Activated naive CD8-positive, alpha-beta T cell treated with anti-CD3 and anti-CD28 coated beads, Interleukin-2, amount 10 ng/mL, durations not matched to agents 7 days and 5 days (primary cell): ENCODE measurements at regions not wholly inside any gene's neighbourhood (a gene's known extent, or its start where the extent isn't known, plus 50 kb on each side); places are given as distances from the start of the nearest gene placed in this dataset.

ENCODE experiments used
- ATAC-seq: fragments of 150-1000 bp; cut with Tn5 transposase; one replicate; pipeline ENCODE4 v1.10.0; 2021; ENCODE audit warnings: low read depth, moderate library complexity
- POLR2A ChIA-PET: fragments of 350-600 bp; sonication (Branson Sonifier 250); formaldehyde crosslinking; loops from one replicate; lab custom pipeline; 2021; ENCODE audit warnings: antibody characterized with exemption; lab: Charles Lee
- DNase-seq: peaks from one replicate; pipeline ENCODE4 v3.0.0; 2021
- H3K27ac Mint-ChIP-seq: one replicate; pipeline ENCODE4 v1.8.0; 2022; ENCODE audit warnings: mild to moderate bottlenecking, mixed read lengths
- H3K27me3 Mint-ChIP-seq: one replicate; pipeline ENCODE4 v1.8.0; 2022; ENCODE audit warnings: mild to moderate bottlenecking, moderate library complexity, mixed read lengths
- H3K36me3 Mint-ChIP-seq: one replicate; pipeline ENCODE4 v1.8.0; 2021; ENCODE audit warnings: mild to moderate bottlenecking, mixed read lengths
- H3K4me1 Mint-ChIP-seq: one replicate; pipeline ENCODE4 v1.8.0; 2021; ENCODE audit warnings: mixed read lengths
- H3K4me3 Mint-ChIP-seq: one replicate; pipeline ENCODE4 v1.8.0; 2022; ENCODE audit warnings: mild to moderate bottlenecking, moderate library complexity, mixed read lengths
- H3K9me3 Mint-ChIP-seq: one replicate; pipeline ENCODE4 v1.8.0; 2021; ENCODE audit warnings: mixed read lengths

DNA sequence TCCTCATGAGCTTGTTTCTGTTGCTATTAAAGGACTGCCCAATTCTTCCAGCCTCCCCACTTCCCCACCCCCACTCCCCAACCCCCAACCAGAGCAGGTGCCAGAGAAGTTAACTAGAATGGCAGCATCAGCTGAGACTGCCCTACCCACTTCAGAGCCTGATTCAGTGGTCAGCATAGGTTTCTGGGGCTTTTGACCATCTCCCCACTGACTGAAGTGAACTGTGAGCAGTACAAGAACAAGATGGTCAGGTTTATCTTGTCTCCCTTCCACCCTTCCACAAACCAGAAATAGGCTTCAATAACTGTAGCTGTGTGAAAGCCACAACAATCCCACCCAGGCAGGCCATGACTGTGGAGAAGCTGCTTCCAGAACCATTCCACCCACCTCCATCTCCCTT is 289.4 kb upstream of the SLC24A2 start:
- DNase-seq: no peak
- Mint-ChIP-seq H3K27ac (no peak overlapping the region), H3K9me3 (peaks cover 9% of the 10 kb centered on the region), H3K27me3 (no peaks in the 10 kb centered on the region), H3K4me3 (no peak overlapping the region), H3K36me3 (peaks cover 5% of the 10 kb centered on the region), H3K4me1 (peaks cover 5% of the 10 kb centered on the region)
- POLR2A ChIA-PET: interaction anchor here (0.8 kb wide), 1 partner anchor 9 kb away, joined by 5 read pairs; no protein-coding TSS in a partner anchor
- no peak for ATAC-seq

DNA sequence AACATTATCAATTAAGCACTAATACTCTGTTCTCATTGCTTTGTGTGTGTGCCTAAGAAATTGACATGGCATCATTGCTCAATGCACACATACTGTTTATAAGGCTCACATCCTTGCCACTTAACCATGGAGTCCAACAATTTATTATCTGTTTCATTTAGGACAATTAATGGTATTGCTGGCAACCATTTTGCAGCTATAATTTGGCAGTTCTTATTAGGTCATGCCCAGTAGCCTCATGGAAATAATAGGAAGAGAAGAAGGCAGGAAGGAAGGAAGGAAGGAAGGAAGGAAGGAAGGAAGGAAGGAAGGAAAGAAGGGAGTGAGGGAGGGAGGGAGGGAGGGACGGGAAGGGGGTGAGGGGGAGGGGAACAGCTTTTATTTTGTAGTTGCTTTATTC is 285.5 kb upstream of the SLC24A2 start:
- Mint-ChIP-seq H3K4me3 (no peak overlapping the region), H3K27ac (no peak overlapping the region)

DNA sequence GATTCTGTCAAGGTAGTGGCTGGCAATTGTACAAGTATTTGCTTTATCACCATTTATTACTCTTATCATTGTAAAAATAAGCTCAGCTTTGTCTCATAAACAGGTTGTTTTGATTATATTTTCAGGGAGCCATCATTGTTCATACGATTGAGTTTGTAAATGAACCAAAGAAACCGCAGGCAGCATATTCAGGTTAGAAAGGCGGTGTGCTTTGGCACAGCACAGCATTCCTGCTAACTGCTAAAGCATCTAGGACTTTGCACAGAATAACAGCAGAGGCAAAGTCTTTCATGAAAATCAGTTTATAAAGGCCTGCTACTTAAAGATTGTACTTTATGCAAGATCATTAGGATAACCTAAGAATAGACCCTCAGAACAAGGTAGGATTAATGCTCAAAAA is 281.5 kb upstream of the SLC24A2 start:
- no peak for ATAC-seq
- POLR2A ChIA-PET: no interaction called here
- Mint-ChIP-seq H3K4me3 (no peak overlapping the region), H3K27me3 (no peaks in the 10 kb centered on the region), H3K36me3 (peaks cover 16% of the 10 kb centered on the region), H3K9me3 (peaks cover 12% of the 10 kb centered on the region), H3K27ac (no peak overlapping the region), H3K4me1 (peaks cover 13% of the 10 kb centered on the region)
- no peak for DNase-seq

More for the DNA sequence above, 285.5 kb upstream of the SLC24A2 start:
- Mint-ChIP-seq H3K27me3 (no peaks in the 10 kb centered on the region), H3K4me1 (peaks cover 1% of the 10 kb centered on the region), H3K36me3 (peaks cover 10% of the 10 kb centered on the region), H3K9me3 (peaks cover 10% of the 10 kb centered on the region)
- no peak for DNase-seq
- ATAC-seq: no peak
- POLR2A ChIA-PET: no interaction called here

DNA sequence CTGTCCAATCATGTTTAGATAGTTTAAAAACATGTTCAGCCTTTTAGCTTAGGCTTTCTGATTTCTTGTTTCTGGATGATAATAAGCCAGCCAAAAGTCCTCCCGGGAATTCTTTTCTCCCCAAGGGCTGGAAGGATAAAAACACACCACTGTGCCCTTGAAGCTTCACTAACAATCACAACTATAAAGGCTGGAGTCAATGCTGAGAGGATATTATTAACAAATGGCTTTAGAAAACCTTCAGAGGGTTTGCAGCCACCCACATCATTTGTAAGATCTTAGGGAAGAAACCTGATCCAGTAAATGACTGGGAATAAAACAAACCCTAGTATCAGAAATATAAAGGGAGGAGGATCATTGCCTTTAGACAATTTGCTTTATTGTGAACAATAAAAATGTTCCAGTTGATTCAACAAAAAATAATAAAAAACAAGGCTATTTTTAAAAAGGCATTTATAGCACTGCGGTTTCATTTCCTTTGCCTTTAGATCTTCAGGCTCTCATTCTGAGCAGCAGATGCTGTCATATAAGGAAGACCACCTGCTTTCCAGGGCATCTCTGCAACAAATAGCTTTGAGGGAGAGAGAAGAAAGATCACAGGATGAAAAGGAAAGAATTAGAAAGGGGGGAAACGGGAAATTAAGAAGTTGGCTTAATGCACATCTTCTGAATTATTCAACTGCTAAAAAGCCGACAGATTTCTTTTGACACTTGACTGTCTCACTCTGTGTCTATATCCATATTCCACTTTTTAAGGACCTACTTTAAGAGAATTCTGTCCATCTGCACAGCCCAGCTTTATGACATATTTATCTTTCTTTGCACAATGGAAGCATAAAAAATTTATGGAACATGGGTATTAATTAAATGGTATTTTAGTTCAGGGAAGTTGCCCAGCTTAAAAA is 277.2 kb upstream of the SLC24A2 start:
- POLR2A ChIA-PET: interaction anchor here (1.0 kb wide), 1 partner anchor 557 kb away, joined by 3 read pairs; the partner anchor contains the start of gene MLLT3
- Mint-ChIP-seq H3K4me3 (peak overlapping the region; percentile 47), H3K4me1 (peaks cover 20% of the 10 kb centered on the region), H3K36me3 (peaks cover 10% of the 10 kb centered on the region), H3K27me3 (no peaks in the 10 kb centered on the region), H3K9me3 (peaks cover 8% of the 10 kb centered on the region), H3K27ac (peak overlapping the region; percentile 17)
- no peak for DNase-seq
- ATAC-seq: no peak

DNA sequence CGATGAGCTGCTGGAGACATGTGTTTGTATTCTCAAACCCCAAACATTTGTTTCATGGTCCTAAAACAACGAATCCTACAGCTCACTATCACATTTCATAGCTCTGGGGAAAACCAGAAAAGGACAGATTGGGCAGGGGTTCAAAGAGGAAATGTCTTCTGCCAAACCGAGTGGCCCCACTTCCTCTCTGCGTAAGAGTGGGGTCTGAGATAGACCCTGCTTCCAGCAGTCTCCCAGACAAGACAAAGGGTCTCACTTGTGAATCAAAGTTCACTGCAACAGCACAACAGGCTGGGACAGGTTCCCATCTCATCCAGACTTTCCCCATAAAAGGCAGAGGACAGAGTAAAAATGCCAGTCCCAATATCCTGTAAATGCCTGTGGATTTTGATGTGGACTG is 276.2 kb upstream of the SLC24A2 start:
- H3K36me3 Mint-ChIP-seq: peaks cover 13% of the 10 kb centered on the region
- H3K27ac Mint-ChIP-seq: peak overlapping the region; percentile 23
- H3K4me1 Mint-ChIP-seq: peaks cover 20% of the 10 kb centered on the region
- POLR2A ChIA-PET: no interaction called here
- H3K9me3 Mint-ChIP-seq: peaks cover 9% of the 10 kb centered on the region
- DNase-seq (no peak), ATAC-seq (no peak)
- no peak overlapping the region for H3K4me3 Mint-ChIP-seq
- H3K27me3 Mint-ChIP-seq: peaks cover under 1% of the 10 kb centered on the region

DNA sequence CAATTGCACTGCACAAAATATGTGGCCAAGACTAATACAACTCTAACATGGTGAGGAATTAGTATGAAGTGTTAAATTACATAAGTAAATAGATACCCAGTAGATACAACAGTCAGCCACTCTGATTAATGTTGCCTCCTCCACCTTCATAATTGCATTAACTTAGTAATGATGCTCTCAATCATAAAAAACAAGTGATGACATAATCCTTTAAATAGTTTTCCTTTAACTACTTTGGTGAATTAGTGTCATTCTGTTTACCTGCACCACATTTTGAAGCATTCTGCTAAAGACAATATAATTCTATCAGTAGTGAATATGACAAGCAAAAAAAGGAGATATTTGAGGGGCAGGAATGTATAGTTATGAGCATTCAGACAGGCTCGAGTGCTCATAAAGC is 265.9 kb upstream of the SLC24A2 start:
- no peak for DNase-seq
- Mint-ChIP-seq H3K27me3 (peaks cover 4% of the 10 kb centered on the region), H3K27ac (no peak overlapping the region), H3K9me3 (peaks cover 6% of the 10 kb centered on the region), H3K4me1 (peaks cover 3% of the 10 kb centered on the region), H3K4me3 (no peak overlapping the region), H3K36me3 (peaks cover 19% of the 10 kb centered on the region)
- POLR2A ChIA-PET: no interaction called here
- ATAC-seq: no peak

DNA sequence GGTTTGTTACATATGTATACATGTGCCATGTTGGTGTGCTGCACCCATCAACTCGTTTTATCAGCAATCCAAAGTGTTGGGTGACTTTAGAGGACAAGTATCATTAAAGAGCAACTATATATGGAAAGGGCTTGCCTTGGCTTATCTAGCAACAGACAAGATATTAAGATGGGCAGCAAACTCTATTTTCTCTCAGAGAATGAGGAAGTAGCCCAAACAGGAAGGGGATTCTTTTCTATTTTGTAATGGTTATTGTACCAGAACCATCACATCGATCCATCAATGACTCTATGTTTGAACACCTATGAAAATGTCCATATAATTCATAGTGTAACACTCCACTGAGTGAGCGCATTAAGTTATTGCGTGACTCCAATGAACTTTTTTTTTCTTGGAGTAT is 260.1 kb upstream of the SLC24A2 start:
- POLR2A ChIA-PET: no interaction called here
- peaks cover 27% of the 10 kb centered on the region for H3K4me1 Mint-ChIP-seq

DNA sequence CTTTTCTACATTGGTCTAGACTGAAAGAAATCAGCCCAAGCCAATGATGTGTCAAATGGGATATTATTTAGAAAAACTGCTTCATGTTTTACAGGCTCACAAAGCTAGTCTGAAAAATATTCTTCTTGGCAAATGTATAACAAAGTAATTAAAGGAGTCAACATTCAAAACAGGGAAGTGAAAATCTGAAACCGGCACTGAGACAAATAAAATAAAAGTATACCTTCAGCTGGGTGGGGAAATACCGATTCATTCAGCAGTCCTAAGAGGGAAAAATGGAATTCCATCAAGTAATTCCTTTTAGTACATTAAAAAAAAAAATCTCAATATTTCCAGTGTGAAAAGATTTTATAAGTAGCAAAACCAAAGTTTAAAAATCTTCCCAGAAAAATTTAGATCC is 259.6 kb upstream of the SLC24A2 start:
- DNase-seq: no peak
- Mint-ChIP-seq H3K4me3 (no peak overlapping the region), H3K36me3 (peaks cover 25% of the 10 kb centered on the region), H3K27me3 (no peaks in the 10 kb centered on the region), H3K9me3 (peaks cover 10% of the 10 kb centered on the region), H3K4me1 (peaks cover 32% of the 10 kb centered on the region), H3K27ac (no peak overlapping the region)
- POLR2A ChIA-PET: no interaction called here
- ATAC-seq: no peak

More for the DNA sequence above, 260.1 kb upstream of the SLC24A2 start:
- Mint-ChIP-seq H3K27ac (no peak overlapping the region), H3K9me3 (peaks cover 10% of the 10 kb centered on the region), H3K27me3 (no peaks in the 10 kb centered on the region), H3K36me3 (peaks cover 25% of the 10 kb centered on the region), H3K4me3 (no peak overlapping the region)
- no peak for ATAC-seq
- DNase-seq: no peak

DNA sequence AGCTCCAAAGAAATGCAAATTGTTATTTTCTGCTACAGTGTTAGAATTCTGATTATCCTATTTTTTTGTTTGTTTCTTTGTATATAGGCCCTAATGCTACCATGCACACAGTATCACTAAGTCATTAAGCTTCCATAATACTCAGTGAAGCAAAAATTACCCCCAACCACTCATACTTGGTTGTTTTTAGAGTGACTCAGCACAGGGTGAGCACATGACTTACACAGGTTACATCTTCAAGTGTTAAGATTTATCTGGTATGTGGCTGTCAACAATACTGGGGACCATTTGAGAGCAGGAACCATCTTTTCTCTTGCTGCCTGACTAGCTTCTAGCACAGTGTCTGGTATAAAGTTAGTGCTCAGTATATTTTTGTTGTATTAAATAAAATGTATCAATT is 255.8 kb upstream of the SLC24A2 start:
- peaks cover 4% of the 10 kb centered on the region for H3K9me3 Mint-ChIP-seq
- ATAC-seq (no peak), DNase-seq (no peak)
- H3K4me3 Mint-ChIP-seq: no peak overlapping the region
- POLR2A ChIA-PET: interaction anchor here (0.7 kb wide), 1 partner anchor 44 kb away, joined by 3 read pairs; no protein-coding TSS in a partner anchor
- no peaks in the 10 kb centered on the region for H3K27me3 Mint-ChIP-seq
- peaks cover 49% of the 10 kb centered on the region for H3K4me1 Mint-ChIP-seq
- peaks cover 10% of the 10 kb centered on the region for H3K36me3 Mint-ChIP-seq
- peak overlapping the region; percentile 57 for H3K27ac Mint-ChIP-seq

DNA sequence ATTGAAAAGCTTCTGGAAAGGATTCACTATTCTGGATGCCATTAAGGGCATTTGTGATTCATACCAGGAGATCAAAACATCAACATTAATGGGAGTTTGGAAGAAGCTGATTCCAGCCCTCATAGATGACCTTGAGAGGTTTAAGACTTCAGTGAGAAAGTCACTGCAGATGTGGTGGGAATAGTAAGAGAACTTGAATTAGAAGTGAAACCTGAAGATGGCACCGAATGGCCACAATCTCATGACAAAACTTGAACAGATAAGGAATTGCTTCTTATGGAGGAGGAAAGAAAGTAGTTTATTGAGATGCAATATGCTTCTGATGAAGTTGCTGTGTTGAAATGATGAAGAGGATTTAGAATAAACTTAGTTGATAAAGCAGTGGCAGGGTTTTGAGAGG is 254.6 kb upstream of the SLC24A2 start:
- Mint-ChIP-seq H3K9me3 (peaks cover 4% of the 10 kb centered on the region), H3K4me1 (peaks cover 49% of the 10 kb centered on the region), H3K27me3 (no peaks in the 10 kb centered on the region), H3K27ac (peak overlapping the region; percentile 90), H3K36me3 (peaks cover 9% of the 10 kb centered on the region), H3K4me3 (peak overlapping the region; percentile 79)
- DNase-seq (no peak), ATAC-seq (peak; percentile 37)
- POLR2A ChIA-PET: interaction anchor here (0.7 to 1.0 kb wide), 3 partner anchors 44 to 579 kb away, joined by 3 to 5 read pairs (median 4); partner anchors contain the start of gene MLLT3

DNA sequence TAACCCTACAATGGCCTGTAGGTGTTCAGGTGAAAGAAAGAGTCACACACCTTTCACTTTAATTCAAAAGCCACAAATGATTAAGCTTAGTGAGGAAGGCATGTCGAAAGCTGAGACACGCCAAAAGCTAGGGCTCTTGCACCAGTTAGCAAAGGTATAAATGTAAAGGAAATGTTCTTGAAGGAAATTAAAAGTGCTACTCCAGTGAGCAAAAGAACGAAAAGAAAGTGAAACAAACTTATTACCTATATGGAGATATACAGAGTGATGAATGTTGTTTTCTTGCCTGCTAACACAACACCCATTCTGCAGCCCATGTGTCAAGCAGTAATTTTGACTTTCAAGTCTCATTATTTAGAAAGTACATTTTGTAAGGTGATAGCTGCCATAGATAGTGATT is 254.2 kb upstream of the SLC24A2 start:
- POLR2A ChIA-PET: interaction anchor here (0.7 to 1.0 kb wide), 3 partner anchors 43 to 580 kb away, joined by 3 to 5 read pairs (median 4); partner anchors contain the start of gene MLLT3
- DNase-seq (no peak), ATAC-seq (peak; percentile 84)
- H3K36me3 Mint-ChIP-seq: peaks cover 6% of the 10 kb centered on the region
- peaks cover 3% of the 10 kb centered on the region for H3K9me3 Mint-ChIP-seq
- peaks cover 47% of the 10 kb centered on the region for H3K4me1 Mint-ChIP-seq
- peak overlapping the region; percentile 79 for H3K4me3 Mint-ChIP-seq
- no peaks in the 10 kb centered on the region for H3K27me3 Mint-ChIP-seq
- peak overlapping the region; percentile 90 for H3K27ac Mint-ChIP-seq

DNA sequence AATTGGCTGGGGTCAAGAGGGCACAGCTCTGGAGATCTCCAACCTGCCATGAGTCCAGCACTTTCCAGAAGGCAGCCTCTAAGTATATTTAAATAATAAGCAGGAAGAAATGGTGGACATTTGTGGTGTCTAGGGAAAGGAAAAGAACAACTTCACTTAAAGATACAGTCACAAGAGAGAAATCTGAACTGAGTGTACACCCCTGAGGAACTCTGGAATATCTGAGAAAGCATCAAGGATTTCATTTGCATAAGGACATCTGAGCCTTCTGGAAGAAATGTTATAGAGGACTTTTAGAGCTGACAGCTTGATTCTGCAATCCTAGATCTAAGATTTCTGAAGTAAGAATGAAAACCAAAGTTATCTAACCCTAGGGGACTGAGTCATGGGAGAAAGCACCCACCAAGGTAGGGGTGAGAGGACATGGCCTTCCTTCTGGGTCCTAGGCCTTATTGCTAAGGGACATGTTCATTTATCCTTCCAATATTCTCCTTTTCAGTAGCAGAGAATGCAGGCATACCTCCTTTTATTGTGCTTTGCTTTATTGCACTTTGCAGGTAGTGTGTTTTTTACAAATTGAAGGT is 253.4 kb upstream of the SLC24A2 start:
- Mint-ChIP-seq H3K27ac (peak overlapping the region; percentile 90), H3K4me1 (peaks cover 47% of the 10 kb centered on the region), H3K4me3 (peak overlapping the region; percentile 79), H3K9me3 (no peaks in the 10 kb centered on the region), H3K27me3 (no peaks in the 10 kb centered on the region), H3K36me3 (peaks cover 2% of the 10 kb centered on the region)
- ATAC-seq: no peak
- no peak for DNase-seq
- POLR2A ChIA-PET: interaction anchor here (0.8 to 1.0 kb wide), 2 partner anchors 42 to 642 kb away, joined by 3 to 5 read pairs; partner anchors contain the start of gene FOCAD

DNA sequence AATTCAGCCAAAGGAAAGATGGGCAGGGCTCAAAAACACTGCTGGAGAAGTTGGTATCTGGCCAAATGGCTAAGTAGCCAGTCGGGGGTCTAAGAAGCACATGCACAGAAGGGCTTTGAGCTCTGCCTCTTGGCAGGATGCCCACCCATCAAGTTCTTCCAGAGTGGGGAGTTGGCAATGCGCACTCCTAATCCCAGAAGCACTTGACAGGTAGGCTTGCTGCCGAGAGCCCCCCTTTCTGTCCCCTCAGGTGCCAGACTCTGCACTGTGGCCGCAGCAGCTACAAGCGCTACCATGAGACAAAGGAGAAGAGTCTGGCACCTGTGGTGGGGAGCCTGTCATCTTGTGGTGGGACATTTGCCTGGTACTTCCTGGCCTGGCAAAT is 252.9 kb upstream of the SLC24A2 start:
- H3K27me3 Mint-ChIP-seq: no peaks in the 10 kb centered on the region
- DNase-seq (no peak), ATAC-seq (no peak)
- POLR2A ChIA-PET: interaction anchor here (0.8 kb wide), 2 partner anchors 26 to 643 kb away, joined by 3 read pairs; partner anchors contain the start of gene FOCAD
- peaks cover 43% of the 10 kb centered on the region for H3K4me1 Mint-ChIP-seq
- H3K4me3 Mint-ChIP-seq: no peak overlapping the region
- H3K9me3 Mint-ChIP-seq: no peaks in the 10 kb centered on the region
- H3K27ac Mint-ChIP-seq: peak overlapping the region; percentile 90
- H3K36me3 Mint-ChIP-seq: peaks cover under 1% of the 10 kb centered on the region
